Keratinocyte (primary cell): ENCODE measurements at regions not wholly inside any gene's neighbourhood (a gene's known extent, or its start where the extent isn't known, plus 50 kb on each side); places are given as distances from the start of the nearest gene placed in this dataset.
A peak's percentile ranks its signal among the peaks of the same experiment; 100 is the strongest.

Source experiments
- DNase-seq: peaks from one replicate; pipeline ENCODE4 v3.0.0-alpha.2; 2011; ENCODE audit warnings: low read depth, missing footprints, low spot score
- FAIRE-seq: peaks from 2 replicates; lab custom pipeline; 2011; peaks lifted over from hg19 to GRCh38; lab: Jason Lieb, UNC
- H2AFZ ChIP-seq: 2 replicates; pipeline ENCODE4 v1.6.0; 2012; ENCODE audit warnings: low read length, control low read depth, inconsistent platforms; ENCODE audit not compliant: control insufficient read depth
- H3K27ac ChIP-seq: 2 replicates; pipeline ENCODE4 v1.5.1; 2011; ENCODE audit warnings: low read length; ENCODE audit not compliant: control insufficient read depth, insufficient read depth
- H3K27me3 ChIP-seq: 3 replicates; pipeline ENCODE4 v1.6.0; 2011; ENCODE audit warnings: low read length; ENCODE audit not compliant: control insufficient read depth, insufficient read depth; ENCODE audit errors: extremely low read depth
- H3K36me3 ChIP-seq, 2 experiments: 2 replicates in 1 of 2; 3 replicates in 1 of 2; pipeline ENCODE4 v1.5.1; 2011; ENCODE audit warnings: low read length in 2 of 2, mild to moderate bottlenecking in 1 of 2; ENCODE audit not compliant: control insufficient read depth in 2 of 2, insufficient read depth in 2 of 2; ENCODE audit errors: extremely low read depth in 1 of 2
- H3K4me1 ChIP-seq: 3 replicates; pipeline ENCODE4 v1.5.1; 2011; ENCODE audit warnings: low read length; ENCODE audit not compliant: control insufficient read depth, insufficient read depth; ENCODE audit errors: extremely low read depth
- H3K4me2 ChIP-seq: 3 replicates; pipeline ENCODE4 v1.6.0; 2011; ENCODE audit warnings: low read depth, low read length; ENCODE audit not compliant: control insufficient read depth, insufficient read depth; ENCODE audit errors: extremely low read depth
- H3K4me3 ChIP-seq, 3 experiments: fragments of 200-600 bp in 1 of 3; sonication (generic) in 1 of 3; 2 replicates in 2 of 3; 3 replicates in 1 of 3; pipeline ENCODE4 v1.5.1; 2011 to 2016; ENCODE audit warnings: low read length in 3 of 3, mild to moderate bottlenecking in 3 of 3, control low read depth in 2 of 3, inconsistent platforms in 1 of 3, low read depth in 1 of 3, mixed read lengths in 1 of 3, mixed run types in 1 of 3, moderate library complexity in 1 of 3; ENCODE audit not compliant: control insufficient read depth in 2 of 3, insufficient read depth in 2 of 3; ENCODE audit errors: extremely low read depth in 1 of 3
- H3K79me2 ChIP-seq: 2 replicates; pipeline ENCODE4 v1.6.0; 2012; ENCODE audit warnings: low read length; ENCODE audit not compliant: control insufficient read depth, insufficient read depth
- H3K9ac ChIP-seq: 3 replicates; pipeline ENCODE4 v1.6.0; 2011; ENCODE audit warnings: low read length; ENCODE audit not compliant: control insufficient read depth, insufficient read depth; ENCODE audit errors: extremely low read depth
- H3K9me1 ChIP-seq: 3 replicates; pipeline ENCODE4 v1.6.0; 2011; ENCODE audit warnings: low read length; ENCODE audit not compliant: control insufficient read depth, insufficient read depth; ENCODE audit errors: extremely low read depth
- H3K9me3 ChIP-seq: 2 replicates; pipeline ENCODE4 v1.5.1; 2012; ENCODE audit warnings: low read depth, low read length; ENCODE audit not compliant: control insufficient read depth
- H4K20me1 ChIP-seq: 3 replicates; pipeline ENCODE4 v1.6.0; 2011; ENCODE audit warnings: low read length; ENCODE audit not compliant: control insufficient read depth, insufficient read depth; ENCODE audit errors: extremely low read depth
- CTCF ChIP-seq, 3 experiments: IDR thresholded peaks in 1 of 3; conservative IDR thresholded peaks in 1 of 3; optimal IDR thresholded peaks in 1 of 3; 2 replicates in 2 of 3; 3 replicates in 1 of 3; pipeline versions ENCODE3 to v1.5.1; 2011; ENCODE audit warnings: low read length in 3 of 3, mild to moderate bottlenecking in 3 of 3, moderate library complexity in 2 of 3, control low read depth in 1 of 3, inconsistent platforms in 1 of 3; ENCODE audit not compliant: insufficient read depth in 2 of 3; ENCODE audit errors: extremely low read depth in 1 of 3
- EZH2 ChIP-seq: IDR thresholded peaks from one replicate; pipeline ENCODE4 v1.6.1; 2012; ENCODE audit warnings: inconsistent platforms, mild to moderate bottlenecking, low read length, moderate library complexity
- dilution Hi-C: fragments of 300-500 bp; cut with MboI; formaldehyde crosslinking; loops from one replicate; pipeline ENCODE4 v1.7.0; 2020; ENCODE audit warnings: low sequenced_read_pairs; ENCODE audit not compliant: extremely low pct_ligation_motif_present

GRCh38 chr2:138277062-138277461 lies 224.5 kb upstream of the SPOPL start:
- Histone ChIP-seq H3K4me3 (no peak overlapping the region), H3K4me2 (no peak overlapping the region), H2AFZ (no peak overlapping the region), H3K9me1 (no peaks in the 10 kb centered on the region), H3K79me2 (no peaks in the 10 kb centered on the region), H3K9ac (no peak overlapping the region), H4K20me1 (no peaks in the 10 kb centered on the region), H3K27ac (no peak overlapping the region), H3K36me3 (no peaks in the 10 kb centered on the region), H3K4me1 (peaks cover 23% of the 10 kb centered on the region), H3K9me3 (peaks cover 6% of the 10 kb centered on the region), H3K27me3 (no peaks in the 10 kb centered on the region)
- DNase-seq: no peak
- no peak for FAIRE-seq
- dilution Hi-C loops: no loop called here
- no peak for TF ChIP-seq EZH2
- no peak for TF ChIP-seq CTCF (optimal IDR thresholded peaks at IDR 0.05 in 1 of 3, IDR thresholded peaks at IDR 0.05 in 1 of 3, conservative IDR thresholded peaks at IDR 0.05 in 1 of 3; ENCODE audit: extremely low read depth in 1 of 3, insufficient read depth in 2 of 3, low read length in 3 of 3)

DNA sequence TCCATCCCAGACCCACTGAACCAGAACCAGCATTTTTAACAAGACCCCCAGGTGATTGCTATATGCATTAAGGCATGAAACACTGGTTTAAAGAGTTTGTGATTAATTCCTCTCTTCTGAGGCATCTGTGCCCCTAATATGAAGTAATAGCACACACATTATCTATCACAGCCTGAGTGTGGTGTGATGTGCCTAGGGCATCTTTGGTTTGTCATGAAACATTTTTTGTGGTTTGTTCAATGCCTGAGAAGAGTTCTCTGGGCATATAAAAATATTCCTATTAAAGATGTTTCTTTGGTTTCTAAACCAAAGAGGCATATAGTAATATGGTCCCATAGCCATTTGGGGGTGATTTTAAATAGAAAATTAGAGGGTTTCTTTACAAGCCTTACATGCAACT lies 221.7 kb upstream of the SPOPL start:
- no peaks in the 10 kb centered on the region for H3K9me1 ChIP-seq
- no peak overlapping the region for H2AFZ ChIP-seq
- FAIRE-seq (peak; percentile 71), DNase-seq (no peak)
- TF ChIP-seq EZH2: no peak
- no peak for TF ChIP-seq CTCF (optimal IDR thresholded peaks at IDR 0.05 in 1 of 3, IDR thresholded peaks at IDR 0.05 in 1 of 3, conservative IDR thresholded peaks at IDR 0.05 in 1 of 3; ENCODE audit: extremely low read depth in 1 of 3, insufficient read depth in 2 of 3, low read length in 3 of 3)
- H3K9me3 ChIP-seq: no peaks in the 10 kb centered on the region
- H3K27ac ChIP-seq: no peak overlapping the region
- no peak overlapping the region for H3K4me3 ChIP-seq
- H3K9ac ChIP-seq: no peak overlapping the region
- no peaks in the 10 kb centered on the region for H3K79me2 ChIP-seq
- dilution Hi-C loops: no loop called here
- no peaks in the 10 kb centered on the region for H3K27me3 ChIP-seq
- no peak overlapping the region for H3K4me2 ChIP-seq
- H3K4me1 ChIP-seq: peaks cover 17% of the 10 kb centered on the region
- no peaks in the 10 kb centered on the region for H3K36me3 ChIP-seq
- H4K20me1 ChIP-seq: no peaks in the 10 kb centered on the region
